K562 (cell line): ENCODE measurements at regions not wholly inside any gene's neighbourhood (a gene's known extent, or its start where the extent isn't known, plus 50 kb on each side); places are given as distances from the start of the nearest gene placed in this dataset.

Source experiments
- CBX3 ChIP-seq, 2 experiments: IDR thresholded peaks; 1 replicate in 1 of 2; 2 replicates in 1 of 2; pipeline ENCODE4 v1.6.1; 2012; ENCODE audit warnings: inconsistent platforms in 2 of 2, low read length in 2 of 2, borderline replicate concordance in 1 of 2, control low read depth in 1 of 2
- EWSR1 ChIP-seq: fragments of 450-650 bp; IDR thresholded peaks from 2 replicates; pipeline ENCODE4 v1.6.1; 2018; ENCODE audit warnings: borderline replicate concordance, mild to moderate bottlenecking, low read depth, moderate library complexity; ENCODE audit not compliant: partially characterized antibody
- NRF1 ChIP-seq, 2 experiments: fragments of 450-650 bp; IDR thresholded peaks in 1 of 2; conservative IDR thresholded peaks in 1 of 2; 2 replicates each; pipeline ENCODE4 v1.6.1; 2014; ENCODE audit warnings: mild to moderate bottlenecking in 2 of 2
- SRSF3 ChIP-seq: fragments of 200-400 bp; formaldehyde crosslinking; IDR thresholded peaks from 2 replicates; pipeline ENCODE4 v1.6.1; 2016; ENCODE audit warnings: mild to moderate bottlenecking, low read length, moderate library complexity; ENCODE audit not compliant: insufficient read depth
- SRSF9 ChIP-seq: fragments of 200-400 bp; formaldehyde crosslinking; IDR thresholded peaks from 2 replicates; pipeline ENCODE4 v1.6.1; 2017; ENCODE audit warnings: low read depth, low read length, borderline replicate concordance
- TAF1 ChIP-seq: IDR thresholded peaks from 2 replicates; pipeline ENCODE4 v1.6.1; 2011; ENCODE audit warnings: mild to moderate bottlenecking, low read length, moderate library complexity; ENCODE audit not compliant: insufficient read depth, control insufficient read depth, severe bottlenecking; ENCODE audit errors: extremely low read depth
- ZNF561 ChIP-seq: fragments of 450-650 bp; formaldehyde crosslinking; conservative IDR thresholded peaks from 2 replicates; pipeline ENCODE4 v1.4.0; 2020; ENCODE audit warnings: mild to moderate bottlenecking, moderate library complexity
- ZNF79 ChIP-seq: fragments of 250-450 bp; sonication (Bioruptor Pico); IDR thresholded peaks from 2 replicates; pipeline ENCODE4 v1.4.0; 2020; ENCODE audit warnings: low read depth, mild to moderate bottlenecking, moderate library complexity

- TF ChIP-seq EWSR1 (no peak), ZNF561 (CRISPR knock-in tag) (no peak), NRF1 (conservative IDR thresholded peaks at IDR 0.05 in 1 of 2, IDR thresholded peaks at IDR 0.05 in 1 of 2) (no peak), CBX3 (IDR thresholded peaks at IDR 0.05; ENCODE audit: borderline replicate concordance in 1 of 2, low read length in 2 of 2) (no peak), SRSF3 (no peak), TAF1 (no peak), ZNF79 (CRISPR knock-in tag) (no peak), SRSF9 (no peak)
Measured at GRCh38 chr12:89166525-89166934, 185.8 kb downstream of the DUSP6 start.
